Activated naive CD4-positive, alpha-beta T cell treated with anti-CD3 and anti-CD28 coated beads, Interleukin-2, amount 50 U/mL, for 24 hours (primary cell): ENCODE measurements at regions not wholly inside any gene's neighbourhood (a gene's known extent, or its start where the extent isn't known, plus 50 kb on each side); places are given as distances from the start of the nearest gene placed in this dataset.

Source experiments
- H3K27ac Mint-ChIP-seq: one replicate; pipeline ENCODE4 v1.8.0; 2021; ENCODE audit warnings: mild to moderate bottlenecking, mixed read lengths
- H3K27me3 Mint-ChIP-seq: one replicate; pipeline ENCODE4 v1.8.0; 2021; ENCODE audit warnings: mixed read lengths
- H3K36me3 Mint-ChIP-seq: one replicate; pipeline ENCODE4 v1.8.0; 2021; ENCODE audit warnings: mixed read lengths
- H3K4me1 Mint-ChIP-seq: one replicate; pipeline ENCODE4 v1.8.0; 2021; ENCODE audit warnings: mixed read lengths
- H3K4me3 Mint-ChIP-seq: one replicate; pipeline ENCODE4 v1.8.0; 2021; ENCODE audit warnings: mild to moderate bottlenecking, mixed read lengths
- H3K9me3 Mint-ChIP-seq: one replicate; pipeline ENCODE4 v1.8.0; 2021; ENCODE audit warnings: mixed read lengths

GRCh38 chr21:43352568-43353281 is 74.2 kb downstream of the SIK1 start:
- peak overlapping the region; percentile 86 for H3K27ac Mint-ChIP-seq
- no peak overlapping the region for H3K4me3 Mint-ChIP-seq
- H3K36me3 Mint-ChIP-seq = no peaks in the 10 kb centered on the region
- H3K27me3 Mint-ChIP-seq = no peaks in the 10 kb centered on the region
- H3K4me1 Mint-ChIP-seq = peaks cover 6% of the 10 kb centered on the region
- no peaks in the 10 kb centered on the region for H3K9me3 Mint-ChIP-seq

GRCh38 chr21:43352154-43352537 is 74.8 kb downstream of the SIK1 start:
- no peaks in the 10 kb centered on the region for H3K27me3 Mint-ChIP-seq
- no peaks in the 10 kb centered on the region for H3K9me3 Mint-ChIP-seq
- H3K36me3 Mint-ChIP-seq = no peaks in the 10 kb centered on the region
- no peak overlapping the region for H3K4me3 Mint-ChIP-seq
- peaks cover 6% of the 10 kb centered on the region for H3K4me1 Mint-ChIP-seq
- no peak overlapping the region for H3K27ac Mint-ChIP-seq

GRCh38 chr21:43351501-43352153 is 75.3 kb downstream of the SIK1 start:
- H3K27me3 Mint-ChIP-seq = no peaks in the 10 kb centered on the region
- H3K9me3 Mint-ChIP-seq = no peaks in the 10 kb centered on the region

GRCh38 chr21:43349644-43350043 is 77.3 kb downstream of the SIK1 start:
- Mint-ChIP-seq H3K36me3 (no peaks in the 10 kb centered on the region), H3K4me1 (peaks cover 6% of the 10 kb centered on the region), H3K9me3 (no peaks in the 10 kb centered on the region), H3K27me3 (no peaks in the 10 kb centered on the region), H3K27ac (no peak overlapping the region), H3K4me3 (no peak overlapping the region)

More at GRCh38 chr21:43351501-43352153, 75.3 kb downstream of the SIK1 start:
- Mint-ChIP-seq H3K4me1 (peaks cover 6% of the 10 kb centered on the region), H3K27ac (no peak overlapping the region), H3K36me3 (no peaks in the 10 kb centered on the region), H3K4me3 (no peak overlapping the region)

- H3K27ac Mint-ChIP-seq = no peak overlapping the region
- no peaks in the 10 kb centered on the region for H3K27me3 Mint-ChIP-seq
- no peaks in the 10 kb centered on the region for H3K9me3 Mint-ChIP-seq
- peaks cover 6% of the 10 kb centered on the region for H3K4me1 Mint-ChIP-seq
- no peak overlapping the region for H3K4me3 Mint-ChIP-seq
- H3K36me3 Mint-ChIP-seq = no peaks in the 10 kb centered on the region
Observed at GRCh38 chr21:43348801-43349261, 78.1 kb downstream of the SIK1 start.

GRCh38 chr21:43348170-43348766 is 78.7 kb downstream of the SIK1 start:
- H3K27me3 Mint-ChIP-seq = no peaks in the 10 kb centered on the region
- no peak overlapping the region for H3K27ac Mint-ChIP-seq
- H3K36me3 Mint-ChIP-seq = no peaks in the 10 kb centered on the region
- H3K9me3 Mint-ChIP-seq = no peaks in the 10 kb centered on the region
- H3K4me3 Mint-ChIP-seq = no peak overlapping the region
- H3K4me1 Mint-ChIP-seq = peaks cover 6% of the 10 kb centered on the region

- Mint-ChIP-seq H3K4me3 (no peak overlapping the region), H3K9me3 (no peaks in the 10 kb centered on the region), H3K27ac (no peak overlapping the region), H3K4me1 (no peaks in the 10 kb centered on the region), H3K36me3 (no peaks in the 10 kb centered on the region), H3K27me3 (no peaks in the 10 kb centered on the region)
Observed at GRCh38 chr21:43347461-43348169, 79.3 kb downstream of the SIK1 start.

GRCh38 chr21:43346551-43346950 is 80.4 kb downstream of the SIK1 start:
- Mint-ChIP-seq H3K27ac (no peak overlapping the region), H3K9me3 (no peaks in the 10 kb centered on the region), H3K27me3 (no peaks in the 10 kb centered on the region), H3K4me3 (no peak overlapping the region), H3K4me1 (no peaks in the 10 kb centered on the region), H3K36me3 (no peaks in the 10 kb centered on the region)

GRCh38 chr21:43345746-43346409 is 81.1 kb downstream of the SIK1 start:
- Mint-ChIP-seq H3K27ac (no peak overlapping the region), H3K27me3 (no peaks in the 10 kb centered on the region), H3K36me3 (no peaks in the 10 kb centered on the region), H3K4me1 (no peaks in the 10 kb centered on the region), H3K9me3 (no peaks in the 10 kb centered on the region), H3K4me3 (no peak overlapping the region)

GRCh38 chr21:43345046-43345745 is 81.7 kb downstream of the SIK1 start:
- no peaks in the 10 kb centered on the region for H3K9me3 Mint-ChIP-seq
- no peaks in the 10 kb centered on the region for H3K27me3 Mint-ChIP-seq
- no peak overlapping the region for H3K27ac Mint-ChIP-seq
- no peaks in the 10 kb centered on the region for H3K4me1 Mint-ChIP-seq
- no peak overlapping the region for H3K4me3 Mint-ChIP-seq
- H3K36me3 Mint-ChIP-seq = no peaks in the 10 kb centered on the region

- H3K27ac Mint-ChIP-seq = no peak overlapping the region
Observed at GRCh38 chr21:43343992-43344886, 82.7 kb downstream of the SIK1 start.

GRCh38 chr21:43343095-43343991 is 83.6 kb downstream of the SIK1 start:
- Mint-ChIP-seq H3K4me3 (no peak overlapping the region), H3K36me3 (no peaks in the 10 kb centered on the region), H3K27ac (no peak overlapping the region), H3K9me3 (no peaks in the 10 kb centered on the region), H3K27me3 (peaks cover 2% of the 10 kb centered on the region), H3K4me1 (peaks cover 3% of the 10 kb centered on the region)

More at GRCh38 chr21:43343992-43344886, 82.7 kb downstream of the SIK1 start:
- Mint-ChIP-seq H3K9me3 (no peaks in the 10 kb centered on the region), H3K4me3 (no peak overlapping the region), H3K27me3 (no peaks in the 10 kb centered on the region), H3K4me1 (peaks cover under 1% of the 10 kb centered on the region), H3K36me3 (no peaks in the 10 kb centered on the region)

GRCh38 chr21:43342301-43342881 is 84.5 kb downstream of the SIK1 start:
- Mint-ChIP-seq H3K9me3 (no peaks in the 10 kb centered on the region), H3K4me1 (peaks cover 7% of the 10 kb centered on the region), H3K27me3 (peaks cover 2% of the 10 kb centered on the region), H3K36me3 (no peaks in the 10 kb centered on the region), H3K27ac (no peak overlapping the region), H3K4me3 (no peak overlapping the region)
